GM18858 (cell line): ENCODE measurements at regions not wholly inside any gene's neighbourhood (a gene's known extent, or its start where the extent isn't known, plus 50 kb on each side); places are given as distances from the start of the nearest gene placed in this dataset.

Experiments
- ATAC-seq: cut with Tn5 transposase; IDR thresholded peaks from one replicate; pipeline ENCODE4 v1.9.1; 2021; ENCODE audit not compliant: unreplicated experiment

DNA sequence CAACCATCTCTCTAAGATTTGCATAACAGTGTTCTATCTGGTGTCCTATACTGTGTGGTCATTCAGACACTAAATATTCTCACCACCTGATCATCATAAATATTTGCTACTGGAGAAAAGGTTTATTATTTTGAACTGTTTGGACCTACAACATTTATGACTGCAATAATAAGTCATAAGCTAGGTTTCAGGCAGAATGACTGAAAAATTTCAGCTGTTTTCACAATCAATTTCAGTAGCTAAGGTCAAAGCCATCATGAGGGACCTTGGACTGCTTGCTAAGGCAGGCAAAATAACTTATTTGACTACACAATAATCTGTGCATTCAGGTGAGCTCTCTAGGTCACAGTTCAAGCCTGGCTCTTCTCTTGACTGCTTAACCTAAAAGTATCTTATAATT, 425.5 kb upstream of the CDH2 start:
- ATAC-seq: no peak

GRCh38 chr18:28594034-28594433, 417.1 kb upstream of the CDH2 start:
- ATAC-seq: no peak

DNA sequence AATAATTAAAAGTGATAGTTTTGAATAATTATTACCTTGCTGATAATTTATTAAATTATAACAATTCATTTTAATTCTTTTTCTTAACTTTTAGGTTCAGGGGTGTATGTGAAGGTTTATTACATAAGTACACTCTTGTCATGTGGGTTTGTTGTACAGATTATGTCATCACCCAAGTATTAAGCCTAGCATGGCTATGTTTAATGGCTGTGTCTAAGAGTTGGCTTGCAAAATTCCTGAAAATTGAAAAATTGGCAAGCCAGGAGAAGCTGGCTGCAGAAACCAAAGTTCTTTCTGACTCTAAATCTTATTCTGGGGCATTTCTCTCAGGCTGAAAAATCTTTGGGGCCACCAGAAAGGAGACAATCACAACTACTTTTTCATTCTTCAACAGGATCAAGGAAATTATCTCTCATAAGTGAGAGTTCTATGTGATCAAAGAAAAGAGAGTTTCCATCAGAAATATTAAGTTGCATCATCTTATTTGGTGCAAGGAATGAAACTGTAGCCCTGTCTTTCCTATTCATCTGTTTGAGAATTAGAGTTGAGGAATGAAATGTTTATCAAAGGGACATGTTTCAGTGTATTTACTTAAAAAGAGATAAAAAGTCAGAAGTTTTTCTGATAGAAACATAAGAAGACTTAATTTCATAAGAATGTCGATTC, 412.1 kb upstream of the CDH2 start:
- no peak for ATAC-seq

- ATAC-seq: no peak
These were observed 407.8 kb upstream of the CDH2 start for GRCh38 chr18:28584731-28585130.

- ATAC-seq: no peak
These were observed 405.8 kb upstream of the CDH2 start for GRCh38 chr18:28582724-28583123.

DNA sequence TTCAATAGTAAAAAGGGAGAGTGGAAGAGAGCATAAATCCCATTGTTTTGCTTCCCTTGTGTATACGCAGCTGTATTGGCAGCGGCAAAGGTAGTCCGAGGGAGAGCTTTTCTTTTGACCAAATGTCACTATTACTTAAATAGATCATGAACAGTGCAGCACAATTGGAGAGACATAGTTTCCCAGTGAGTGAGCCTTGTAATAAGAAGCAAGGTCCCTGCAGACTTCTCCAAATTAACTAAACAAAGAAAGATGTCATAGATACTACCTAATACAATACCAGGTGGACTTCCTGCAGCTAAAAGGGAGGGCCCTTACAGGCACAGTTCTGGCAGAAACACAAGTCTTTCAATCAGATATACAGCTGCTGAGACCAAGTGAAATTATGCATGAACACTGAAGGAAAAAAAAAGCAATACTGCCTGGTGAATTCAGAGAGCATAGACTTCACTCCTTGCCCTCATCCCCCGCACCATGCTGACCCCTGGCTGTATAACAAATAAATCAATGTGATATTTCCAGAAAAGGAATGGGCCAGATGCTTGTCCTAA, 404.7 kb upstream of the CDH2 start:
- no peak for ATAC-seq

DNA sequence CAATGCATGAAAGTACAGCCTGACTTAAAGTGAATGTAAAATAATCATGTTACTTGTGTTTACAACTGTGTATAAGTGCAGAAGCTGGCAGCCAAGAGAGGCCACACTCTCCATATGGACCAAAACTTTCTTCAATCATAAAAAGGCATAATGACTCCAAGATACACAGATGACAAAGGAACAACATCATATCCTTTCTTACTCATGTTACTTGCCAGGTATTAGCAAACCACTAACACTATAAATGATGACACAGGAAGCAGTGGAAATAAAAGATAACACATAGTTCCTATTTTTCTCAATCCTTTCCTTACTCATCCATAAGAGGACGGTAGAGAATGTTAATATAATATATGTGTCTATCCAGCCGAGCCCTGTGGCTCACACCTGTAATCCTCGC, 400.0 kb upstream of the CDH2 start:
- no peak for ATAC-seq

GRCh38 chr18:28575123-28575522, 398.2 kb upstream of the CDH2 start:
- no peak for ATAC-seq

DNA sequence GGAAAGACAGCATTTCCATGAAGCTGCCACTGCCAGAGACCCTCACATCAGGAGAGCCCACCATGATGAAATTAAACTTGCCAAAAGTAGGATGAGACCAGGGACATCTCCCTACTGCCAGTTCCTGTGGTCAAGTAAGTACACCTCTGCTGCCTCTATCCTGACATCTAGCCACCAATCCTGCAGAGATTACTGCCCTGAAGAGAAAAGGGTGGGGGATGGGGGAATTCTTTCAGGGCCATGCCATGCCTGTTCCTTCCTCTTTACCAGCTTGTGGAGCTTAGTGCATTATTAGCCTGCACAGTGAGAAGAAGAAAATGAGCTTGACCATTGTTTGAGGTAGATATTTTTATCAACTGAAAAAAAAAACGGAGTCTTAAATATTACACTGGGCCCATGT, 397.2 kb upstream of the CDH2 start:
- no peak for ATAC-seq

DNA sequence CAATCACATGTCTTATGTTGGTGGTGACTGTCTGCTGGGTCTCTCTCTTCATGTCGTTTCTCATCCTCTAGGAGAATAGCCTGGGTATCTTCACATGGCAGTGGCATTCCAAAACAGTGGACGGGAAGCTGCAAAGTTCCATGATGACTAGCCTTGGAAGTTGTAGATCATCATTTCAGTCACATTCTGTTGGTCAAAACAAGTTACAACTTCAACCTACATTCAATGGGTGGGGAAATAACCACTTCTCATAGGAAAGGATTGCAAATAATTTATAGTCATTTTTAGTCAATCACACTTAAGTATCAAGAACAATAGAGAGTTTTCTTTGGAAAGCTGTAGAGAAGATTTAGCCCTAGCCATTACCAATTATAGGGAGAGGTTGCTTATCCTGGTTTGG, 395.0 kb upstream of the CDH2 start:
- ATAC-seq: no peak

GRCh38 chr18:28560331-28560730, 383.4 kb upstream of the CDH2 start:
- ATAC-seq: no peak

DNA sequence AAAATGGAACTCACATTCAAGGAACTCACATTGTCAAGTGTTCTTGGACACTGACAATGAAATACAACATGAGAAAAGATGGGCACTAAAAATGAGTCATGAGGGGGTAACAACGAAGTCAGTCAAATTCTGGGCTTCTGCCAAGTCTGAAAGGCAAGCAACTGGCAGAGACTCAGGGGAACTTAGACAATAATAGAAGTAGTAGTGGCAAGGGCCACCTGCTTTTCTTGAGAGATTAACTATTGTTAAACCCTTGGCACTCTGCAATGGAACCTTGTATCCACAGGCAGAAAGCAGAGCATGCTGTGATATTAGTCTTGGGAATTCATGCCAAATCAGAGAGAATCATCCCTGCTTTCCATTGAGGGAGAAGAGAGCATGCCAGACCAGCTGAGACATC, 382.6 kb upstream of the CDH2 start:
- no peak for ATAC-seq

GRCh38 chr18:28541934-28542333, 365.0 kb upstream of the CDH2 start:
- no peak for ATAC-seq

GRCh38 chr18:28541276-28541930, 364.5 kb upstream of the CDH2 start:
- no peak for ATAC-seq

GRCh38 chr18:28529644-28530043, 352.7 kb upstream of the CDH2 start:
- no peak for ATAC-seq

DNA sequence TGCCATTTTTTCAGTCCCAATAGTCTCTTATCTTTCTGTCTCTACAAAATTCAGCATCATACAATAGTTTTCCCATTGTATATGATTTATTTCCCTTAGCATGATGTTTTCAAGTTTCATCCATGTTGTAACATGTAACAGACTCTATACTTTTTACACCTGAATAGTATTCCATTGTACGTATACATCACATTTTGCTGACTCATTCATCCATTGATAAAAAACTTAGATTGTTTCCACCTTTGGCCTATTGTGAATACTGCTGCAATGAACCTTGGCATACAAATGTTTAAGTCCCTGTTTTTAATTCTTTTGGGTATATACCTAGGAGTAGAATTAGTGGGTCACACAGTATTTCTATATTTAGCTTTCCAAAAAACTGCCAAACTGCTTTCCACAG, 349.3 kb upstream of the CDH2 start:
- no peak for ATAC-seq

- ATAC-seq: no peak
These were observed 347.0 kb upstream of the CDH2 start for GRCh38 chr18:28523758-28524475.

DNA sequence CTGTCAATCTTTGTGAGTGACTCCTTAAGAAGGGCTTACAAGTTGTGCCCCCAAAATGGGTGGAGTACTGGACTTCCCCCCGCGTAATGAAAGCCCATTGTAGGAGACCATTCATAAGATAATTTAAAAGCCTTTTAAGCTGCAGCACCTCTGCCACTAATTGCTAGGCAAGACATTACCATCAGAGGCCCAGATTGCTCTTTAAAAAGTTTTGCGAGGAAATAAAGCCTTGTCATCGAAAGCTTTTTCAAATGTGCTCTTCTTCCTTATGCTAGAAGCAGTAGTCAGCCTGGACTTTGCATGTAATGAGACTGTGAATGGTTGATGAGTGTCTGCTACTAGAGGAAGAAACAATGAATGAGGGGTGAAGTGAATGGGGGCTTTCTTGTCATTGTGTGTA, 345.3 kb upstream of the CDH2 start:
- no peak for ATAC-seq

DNA sequence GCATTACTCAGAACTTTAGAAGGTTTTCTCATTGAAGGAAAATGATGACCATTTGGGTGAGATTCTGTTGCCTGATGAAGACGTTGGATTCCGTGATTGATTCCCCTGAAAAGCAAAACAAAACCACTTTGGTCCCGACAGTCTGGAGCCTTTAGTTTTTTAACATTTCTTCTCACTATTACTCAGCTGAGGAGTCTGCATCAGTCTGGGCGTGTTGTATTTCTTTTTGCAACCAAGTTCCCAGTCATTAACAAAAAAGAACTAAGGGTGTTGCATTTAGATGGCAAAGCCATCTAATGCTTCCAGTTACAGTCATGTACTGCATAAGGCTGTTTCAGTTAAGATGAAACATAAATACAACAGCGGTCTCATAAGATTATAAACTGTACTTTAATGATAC, 343.1 kb upstream of the CDH2 start:
- ATAC-seq: no peak

GRCh38 chr18:28514699-28515098, 337.8 kb upstream of the CDH2 start:
- ATAC-seq: no peak

- ATAC-seq: peak; percentile 57
These were observed 335.4 kb upstream of the CDH2 start for GRCh38 chr18:28512357-28512756.

- ATAC-seq: no peak
These were observed 334.5 kb upstream of the CDH2 start for GRCh38 chr18:28511413-28511821.
